HG02678 (cell line): ENCODE measurements at regions not wholly inside any gene's neighbourhood (a gene's known extent, or its start where the extent isn't known, plus 50 kb on each side); places are given as distances from the start of the nearest gene placed in this dataset.
"Not testable (repeated sequence)": the region's sequence is repeated elsewhere in the genome, so short reads cannot be mapped to it uniquely, and the experiment has no call there.

Experiments used
- ATAC-seq: cut with Tn5 transposase; IDR thresholded peaks from one replicate; pipeline ENCODE4 v1.9.1; 2021; ENCODE audit warnings: mild to moderate bottlenecking, moderate library complexity; ENCODE audit not compliant: unreplicated experiment

DNA sequence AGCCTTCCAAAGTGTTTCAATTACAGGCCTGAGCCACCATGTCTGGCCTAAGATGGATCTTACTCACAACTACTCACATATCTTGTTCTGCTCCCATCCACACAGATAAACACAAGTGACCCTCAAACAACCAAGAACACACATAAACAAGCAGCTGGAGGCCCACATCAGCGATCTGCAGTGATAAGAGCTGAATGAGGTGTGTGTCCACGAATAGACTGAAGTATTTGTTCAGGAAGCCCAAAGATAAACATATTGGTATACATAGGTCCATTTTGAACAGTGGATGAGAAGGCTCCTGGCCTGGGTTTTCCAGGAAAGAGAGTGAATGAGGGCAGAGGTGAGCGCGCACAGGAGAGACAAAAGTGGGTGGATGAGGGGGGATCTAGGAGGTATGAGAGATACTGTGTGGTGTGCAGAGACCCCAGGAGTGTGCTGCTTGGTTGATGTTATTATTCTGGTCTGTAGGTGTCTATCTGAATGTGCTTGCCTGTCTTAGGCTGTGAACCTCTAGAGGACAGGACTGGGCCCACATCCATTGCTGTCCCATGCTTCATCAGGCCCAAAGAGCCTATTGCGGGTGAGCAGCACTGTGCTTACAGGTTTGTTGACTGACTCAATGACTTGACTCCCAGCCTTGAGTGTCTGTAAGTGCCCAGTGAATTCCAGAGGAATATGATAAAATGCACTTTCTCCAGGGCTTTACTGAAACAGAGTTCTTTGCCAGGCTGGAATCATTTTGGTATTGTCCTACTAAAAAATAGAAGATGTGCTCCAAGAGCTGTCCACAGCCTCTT is 79.9 kb upstream of the ATP1A1 start:
- ATAC-seq, result no peak

DNA sequence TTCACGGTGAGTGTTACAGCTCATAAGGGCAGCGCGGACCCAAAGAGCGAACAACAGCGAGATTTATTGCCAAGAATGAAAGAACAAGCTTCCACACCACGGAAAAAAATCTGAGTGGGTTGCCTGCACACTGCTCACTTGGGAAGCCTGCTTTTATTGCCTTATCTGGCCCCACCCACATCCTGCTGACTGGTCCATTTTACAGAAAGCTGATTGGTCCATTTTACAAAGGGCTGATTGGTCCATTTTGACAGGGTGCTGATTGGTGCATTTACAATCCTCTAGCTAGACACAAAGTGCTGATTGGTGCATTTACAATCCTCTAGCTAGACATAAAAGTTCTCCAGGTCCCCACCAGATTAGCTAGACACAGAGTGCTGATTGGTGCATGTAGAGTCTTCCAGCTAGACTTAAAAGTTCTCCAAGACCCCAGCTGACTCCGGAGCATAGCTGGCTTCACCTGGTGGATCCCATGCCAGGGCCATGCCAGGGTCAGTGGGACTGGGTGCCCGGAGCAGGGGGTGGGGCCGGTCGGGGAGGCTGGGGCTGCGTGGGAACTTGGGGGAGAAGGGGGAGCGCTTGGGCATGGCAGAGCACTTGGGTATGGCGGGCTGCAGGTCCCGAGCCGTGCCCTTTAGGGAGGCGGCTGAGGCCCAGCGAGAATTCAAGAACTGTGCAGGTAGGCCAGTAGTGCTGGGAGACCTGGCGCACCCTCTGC is 75.4 kb upstream of the ATP1A1 start:
- no peak for ATAC-seq

DNA sequence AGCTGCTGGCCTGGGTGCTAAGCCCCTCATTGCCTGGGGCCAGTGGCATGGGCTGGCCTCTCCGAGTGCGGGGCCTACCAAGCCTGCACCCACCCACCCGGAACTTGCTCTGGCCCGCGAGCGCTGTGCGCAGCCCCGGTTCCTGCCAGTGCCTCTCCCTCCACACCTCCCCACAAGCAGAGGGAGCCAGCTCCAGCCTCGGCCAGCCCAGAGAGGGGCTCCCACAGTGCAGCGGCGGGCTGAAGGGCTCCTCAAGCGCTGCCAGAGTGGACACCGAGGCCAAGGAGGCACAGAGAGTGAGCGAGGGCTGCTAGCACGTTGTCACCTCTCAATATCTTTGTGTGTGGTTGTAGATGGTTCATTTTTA is 74.8 kb upstream of the ATP1A1 start:
- ATAC-seq, result not testable (repeated sequence)

- no peak for ATAC-seq
These were observed 74.3 kb upstream of the ATP1A1 start for GRCh38 chr1:116298746-116299145.

- no peak for ATAC-seq
These were observed 73.8 kb upstream of the ATP1A1 start for GRCh38 chr1:116299248-116299647.

DNA sequence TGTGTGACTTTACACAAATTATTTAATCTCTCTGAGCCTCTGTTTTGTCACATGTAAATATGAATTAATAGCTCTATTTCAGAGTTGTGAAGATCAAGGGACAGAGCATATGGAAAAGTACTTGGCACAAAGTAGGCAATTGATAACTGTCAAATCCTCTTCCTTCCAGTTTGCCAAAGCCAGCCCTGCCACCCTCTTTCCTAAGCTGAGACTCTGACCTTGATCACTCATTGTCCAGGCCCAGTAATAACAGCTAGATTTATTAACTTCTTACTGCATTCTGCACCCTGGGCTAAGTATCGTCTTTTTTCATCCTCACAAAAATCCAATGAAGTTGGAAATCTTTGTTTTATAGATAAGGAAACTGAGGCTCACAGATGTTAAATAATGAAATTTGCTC is 70.8 kb upstream of the ATP1A1 start:
- ATAC-seq, result no peak

- ATAC-seq, result no peak
These were observed 66.9 kb upstream of the ATP1A1 start for GRCh38 chr1:116306102-116306501.

- no peak for ATAC-seq
These were observed 66.1 kb upstream of the ATP1A1 start for GRCh38 chr1:116306840-116307442.

- ATAC-seq, result no peak
These were observed 64.8 kb upstream of the ATP1A1 start for GRCh38 chr1:116308276-116308675.

DNA sequence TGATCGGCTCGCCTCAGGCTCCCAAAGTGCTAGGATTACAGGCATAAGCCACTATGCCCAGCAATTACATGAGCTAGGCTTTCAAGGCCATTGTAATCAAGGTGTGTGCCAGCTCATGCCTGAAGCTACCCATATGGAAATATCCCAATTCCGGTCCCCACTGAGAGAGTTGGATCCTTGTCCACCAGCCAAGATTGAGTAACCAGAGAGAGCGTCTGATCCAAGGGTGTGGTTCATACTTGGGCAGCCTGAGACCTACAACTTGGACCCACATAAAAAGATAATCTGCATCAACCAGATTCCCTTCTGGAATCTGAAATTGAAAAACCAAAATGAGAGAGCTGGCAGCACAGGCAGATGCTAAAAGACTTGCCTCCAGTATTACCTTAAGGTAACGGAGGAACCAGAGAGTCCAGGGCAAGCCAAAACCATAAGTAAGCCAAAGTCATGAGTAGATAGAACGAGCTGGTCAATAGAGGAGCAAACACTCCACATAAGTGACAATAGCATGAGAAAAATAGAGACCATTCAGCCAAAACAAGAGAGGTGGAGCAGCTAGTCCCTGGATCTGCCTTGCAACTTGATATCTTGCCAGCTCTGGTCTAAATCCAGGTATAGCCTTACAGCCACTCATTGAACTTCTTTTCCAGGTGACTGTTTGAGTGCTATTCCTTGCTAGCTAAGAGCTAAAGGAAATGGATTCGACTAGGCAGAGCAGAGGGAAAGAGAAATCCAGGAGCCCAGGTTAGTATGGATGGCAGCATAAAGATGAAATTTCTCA is 63.8 kb upstream of the ATP1A1 start:
- ATAC-seq, result no peak

- no peak for ATAC-seq
These were observed 62.9 kb upstream of the ATP1A1 start for GRCh38 chr1:116310180-116310579.

DNA sequence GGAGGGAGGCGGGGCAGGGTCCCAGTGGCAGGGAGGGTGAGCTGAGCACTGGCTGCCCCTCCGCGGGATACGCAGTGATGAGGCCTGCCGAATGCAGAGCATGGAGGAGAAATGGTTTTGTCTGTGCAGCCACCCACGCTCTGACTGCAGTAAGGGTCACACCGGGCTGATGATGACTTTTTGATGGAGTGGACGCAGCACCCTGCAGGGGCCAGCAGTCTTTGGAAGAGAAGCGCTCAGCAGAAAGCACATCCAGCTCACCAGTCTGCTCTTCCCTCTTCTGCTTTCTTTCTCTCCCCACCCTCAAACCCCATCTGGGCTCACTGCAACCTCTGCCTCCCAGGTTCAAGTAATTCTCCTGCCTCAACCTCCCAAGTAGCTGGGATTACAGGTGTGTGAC is 61.9 kb upstream of the ATP1A1 start:
- no peak for ATAC-seq

DNA sequence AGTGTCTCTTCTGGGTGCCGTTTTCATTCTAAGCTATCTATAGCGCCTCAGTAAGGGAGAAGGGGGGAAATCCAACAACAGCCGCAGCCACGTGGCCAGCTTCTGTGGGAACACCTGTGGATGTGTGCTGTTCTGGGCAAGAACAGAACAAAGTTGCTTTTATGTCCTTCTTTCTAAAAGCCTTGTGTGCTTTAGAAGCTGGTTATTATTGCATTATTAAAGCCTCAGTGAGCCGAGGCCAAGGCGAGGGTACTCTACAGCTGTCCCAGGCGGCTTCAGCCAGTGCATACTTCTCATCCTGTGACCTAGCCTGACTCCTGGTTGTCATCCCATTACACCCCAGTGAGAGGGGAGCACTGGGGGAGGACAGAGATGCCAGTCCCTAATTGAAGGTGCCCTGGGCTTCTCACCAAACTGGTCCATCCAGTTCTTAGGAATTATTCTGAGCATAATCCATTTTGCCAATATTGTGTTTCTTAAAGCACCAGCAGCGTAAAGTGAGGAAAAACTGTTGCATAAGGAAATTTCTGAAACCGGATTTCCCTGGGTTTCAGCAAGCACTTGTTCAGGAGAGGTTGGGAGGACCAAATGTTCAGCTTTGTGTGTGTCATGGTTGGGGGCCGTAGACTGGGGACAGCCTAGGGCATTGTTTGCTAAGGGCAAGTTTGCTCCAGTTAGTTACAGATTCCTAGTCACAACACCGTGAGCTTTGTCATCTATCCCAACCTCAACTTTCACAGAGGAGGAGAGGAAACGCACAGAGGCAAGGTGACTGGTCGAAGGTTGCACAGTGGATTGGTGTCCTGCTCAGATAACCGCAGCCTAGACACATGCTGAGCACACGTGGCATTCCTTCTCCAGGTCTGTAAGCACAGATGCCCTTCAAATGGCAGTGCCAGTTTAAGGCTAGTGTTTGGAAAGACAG is 61.0 kb upstream of the ATP1A1 start:
- ATAC-seq, result no peak

- ATAC-seq, result no peak
These were observed 60.4 kb upstream of the ATP1A1 start for GRCh38 chr1:116312681-116313069.

DNA sequence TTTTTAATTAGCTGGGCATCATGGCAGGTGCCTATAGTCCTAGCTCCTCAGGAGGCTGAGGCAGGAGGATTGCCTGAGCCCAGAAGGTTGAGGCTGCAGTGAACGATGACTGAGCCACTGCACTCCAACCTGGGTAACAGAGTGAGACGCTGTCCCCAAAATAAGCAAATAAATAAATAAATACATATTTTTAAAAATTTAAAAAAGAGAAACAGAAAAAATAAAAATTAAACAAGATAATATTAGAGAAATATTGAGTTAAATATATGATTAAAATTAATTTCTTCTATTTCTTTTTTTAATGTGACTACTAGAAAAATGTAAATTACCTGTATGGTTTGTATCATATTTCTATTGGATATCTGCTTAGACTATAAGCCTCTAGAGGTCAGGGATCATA is 59.3 kb upstream of the ATP1A1 start:
- ATAC-seq, result no peak

- no peak for ATAC-seq
These were observed 58.6 kb upstream of the ATP1A1 start for GRCh38 chr1:116314305-116314919.

- no peak for ATAC-seq
These were observed 56.7 kb upstream of the ATP1A1 start for GRCh38 chr1:116316373-116316772.

- ATAC-seq, result no peak
These were observed 54.1 kb upstream of the ATP1A1 start for GRCh38 chr1:116318897-116319296.

DNA sequence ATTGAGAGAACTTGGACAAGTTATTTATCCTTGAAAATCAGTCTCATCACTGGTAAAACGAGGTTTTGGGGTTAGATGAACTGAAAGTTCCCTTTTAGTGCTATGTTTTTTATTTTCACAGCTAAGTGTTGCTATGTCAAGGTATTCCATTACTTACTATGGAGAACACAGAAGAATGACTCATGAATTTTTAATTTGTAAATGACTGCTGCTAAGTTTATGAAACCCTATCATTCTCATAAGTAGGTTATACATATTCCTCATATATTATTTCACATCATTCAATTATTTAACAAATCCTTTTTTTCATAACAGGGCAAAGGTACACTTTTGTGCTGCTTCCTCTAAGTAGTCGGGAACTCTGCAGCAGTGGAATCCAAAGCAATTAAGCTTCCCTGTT is 52.2 kb upstream of the ATP1A1 start:
- no peak for ATAC-seq

DNA sequence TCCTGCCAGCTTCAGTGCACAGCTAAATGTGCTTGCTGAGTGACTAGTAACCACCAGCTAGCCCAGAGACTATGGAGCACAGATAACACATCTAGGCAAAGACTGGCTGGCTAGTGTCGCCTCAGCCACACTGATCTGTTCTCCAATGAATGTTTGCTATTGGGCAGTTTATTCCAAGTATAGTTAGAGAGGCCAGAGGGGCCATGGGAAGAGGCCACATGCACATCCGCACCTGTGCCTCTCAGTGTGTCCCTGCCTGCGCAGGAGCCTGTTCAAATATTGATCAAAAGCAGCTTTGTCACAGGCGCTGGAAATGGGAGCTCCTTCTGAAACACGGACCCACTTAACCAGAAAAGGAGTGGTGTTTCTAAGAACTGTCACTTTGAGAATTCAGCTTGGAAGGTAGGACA is 51.3 kb upstream of the ATP1A1 start:
- no peak for ATAC-seq
